ENCODE measurements at regions not wholly inside any gene's neighbourhood (a gene's known extent, or its start where the extent isn't known, plus 50 kb on each side); places are given as distances from the start of the nearest gene placed in this dataset.

DNA sequence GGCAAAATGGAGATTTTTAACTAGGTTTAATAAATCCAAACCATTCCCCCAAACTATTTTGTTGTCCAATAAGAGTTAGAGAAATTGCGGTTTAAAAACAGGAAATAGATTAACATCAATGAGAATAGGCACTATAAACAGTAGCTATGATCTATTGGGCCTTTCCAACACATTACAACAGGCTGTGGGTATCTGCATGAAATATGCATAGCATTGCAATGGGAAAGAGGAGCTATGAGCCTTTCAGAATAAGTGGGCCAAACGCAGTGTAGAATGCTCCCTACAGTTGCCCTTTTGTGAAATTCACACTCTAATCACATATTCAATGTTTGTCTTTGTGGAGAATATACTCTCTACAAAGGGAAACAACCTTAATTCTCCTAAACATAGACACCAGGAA, 305.5 kb upstream of the PRMT6 start:
- no peaks in the 10 kb centered on the region for H3K4me1 ChIP-seq (ENCODE audit: control insufficient read depth in 1 of 2, insufficient read depth in 2 of 2, low read length in 2 of 2)
- no peaks in the 10 kb centered on the region for H4K20me1 ChIP-seq (ENCODE audit: insufficient read depth, low read length)
- peaks cover 0 to 2% (median 0%) of the 10 kb centered on the region in 3 donors for H3K27me3 Mint-ChIP-seq (ENCODE audit: low read depth in 3 of 3)
- H3K4me3 ChIP-seq (replicated peaks in 1 of 3; ENCODE audit: low read depth in 2 of 3, low read length in 3 of 3), result no peak overlapping the region
- peaks cover under 1 to 5% of the 10 kb centered on the region in 2 donors for H3K9me3 ChIP-seq (replicated peaks in 1 of 2; ENCODE audit: control insufficient read depth in 1 of 2, insufficient read depth in 1 of 2, low read length in 2 of 2)
- no peak overlapping the region for H3K9ac ChIP-seq (ENCODE audit: insufficient read depth, low read length, poor library complexity, severe bottlenecking)
- H3K27ac Mint-ChIP-seq, result no peak overlapping the region
- H3K9me3 Mint-ChIP-seq, result peaks cover 0 to 7% (median 2%) of the 10 kb centered on the region in 7 donors
- no peaks in the 10 kb centered on the region for H3K36me3 ChIP-seq (replicated peaks in 1 of 2; ENCODE audit: control insufficient read depth in 1 of 2, insufficient read depth in 2 of 2, low read length in 2 of 2)
- no peak overlapping the region for H2AFZ ChIP-seq (ENCODE audit: insufficient read depth, low read depth, low read length, poor library complexity, severe bottlenecking)
- intact Hi-C loops (cut with micrococcal nuclease), result no loop called here
- H3K36me3 Mint-ChIP-seq, result no peaks in the 10 kb centered on the region
- no peaks in the 10 kb centered on the region for H3K79me2 ChIP-seq (ENCODE audit: insufficient read depth, low read length)
- H3K4me2 ChIP-seq (replicated peaks; ENCODE audit: extremely low read depth, low read length, poor library complexity, severe bottlenecking), result no peak overlapping the region
- no peak for DNase-seq
- H3K27me3 ChIP-seq (ENCODE audit: control insufficient read depth in 2 of 2, insufficient read depth in 2 of 2, low read length in 2 of 2), result no peaks in the 10 kb centered on the region
- TF ChIP-seq, protein P1, sequence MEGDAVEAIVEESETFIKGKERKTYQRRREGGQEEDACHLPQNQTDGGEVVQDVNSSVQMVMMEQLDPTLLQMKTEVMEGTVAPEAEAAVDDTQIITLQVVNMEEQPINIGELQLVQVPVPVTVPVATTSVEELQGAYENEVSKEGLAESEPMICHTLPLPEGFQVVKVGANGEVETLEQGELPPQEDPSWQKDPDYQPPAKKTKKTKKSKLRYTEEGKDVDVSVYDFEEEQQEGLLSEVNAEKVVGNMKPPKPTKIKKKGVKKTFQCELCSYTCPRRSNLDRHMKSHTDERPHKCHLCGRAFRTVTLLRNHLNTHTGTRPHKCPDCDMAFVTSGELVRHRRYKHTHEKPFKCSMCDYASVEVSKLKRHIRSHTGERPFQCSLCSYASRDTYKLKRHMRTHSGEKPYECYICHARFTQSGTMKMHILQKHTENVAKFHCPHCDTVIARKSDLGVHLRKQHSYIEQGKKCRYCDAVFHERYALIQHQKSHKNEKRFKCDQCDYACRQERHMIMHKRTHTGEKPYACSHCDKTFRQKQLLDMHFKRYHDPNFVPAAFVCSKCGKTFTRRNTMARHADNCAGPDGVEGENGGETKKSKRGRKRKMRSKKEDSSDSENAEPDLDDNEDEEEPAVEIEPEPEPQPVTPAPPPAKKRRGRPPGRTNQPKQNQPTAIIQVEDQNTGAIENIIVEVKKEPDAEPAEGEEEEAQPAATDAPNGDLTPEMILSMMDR (IDR thresholded peaks at IDR 0.05), result no peak
- H3K27ac ChIP-seq (ENCODE audit: low read depth in 1 of 2, low read length in 2 of 2), result no peak overlapping the region
- no peak overlapping the region for H3K4me3 Mint-ChIP-seq
- H3K4me1 Mint-ChIP-seq, result no peaks in the 10 kb centered on the region
- no CpG with 5 or more reads among the region's 2 CpGs for WGBS (ENCODE audit: insufficient coverage)

DNA sequence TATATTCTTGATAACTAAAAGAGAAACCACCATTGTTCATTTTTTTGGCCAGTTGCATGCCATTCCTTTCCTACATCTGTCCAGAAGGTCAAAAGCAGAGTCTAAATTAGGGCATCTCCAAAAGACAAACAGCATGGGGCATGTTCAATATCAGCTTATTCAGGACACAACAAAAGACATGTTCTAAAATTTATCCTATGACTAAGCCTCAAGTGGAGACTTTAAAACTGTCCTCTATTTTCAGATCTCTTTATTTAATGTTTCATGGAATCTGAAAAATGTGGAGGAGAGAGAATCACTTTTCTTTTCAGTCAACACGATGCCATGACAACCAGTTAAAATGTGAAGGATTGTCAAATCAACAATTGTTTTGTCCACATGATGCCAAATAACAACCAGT, 303.4 kb upstream of the PRMT6 start:
- H2AFZ ChIP-seq (ENCODE audit: insufficient read depth, low read depth, low read length, poor library complexity, severe bottlenecking), result no peak overlapping the region
- peaks cover 0 to 4% of the 10 kb centered on the region in 2 donors for H3K9me3 ChIP-seq (replicated peaks in 1 of 2; ENCODE audit: control insufficient read depth in 1 of 2, insufficient read depth in 1 of 2, low read length in 2 of 2)
- TF ChIP-seq, protein P1 (IDR thresholded peaks at IDR 0.05), result no peak
- no peaks in the 10 kb centered on the region for H3K79me2 ChIP-seq (ENCODE audit: insufficient read depth, low read length)
- WGBS (ENCODE audit: insufficient coverage), result no CpG with 5 or more reads among the region's 1 CpG
- no peaks in the 10 kb centered on the region for H3K27me3 ChIP-seq (ENCODE audit: control insufficient read depth in 2 of 2, insufficient read depth in 2 of 2, low read length in 2 of 2)
- H3K4me3 Mint-ChIP-seq, result no peak overlapping the region
- H3K9me3 Mint-ChIP-seq, result peaks cover 0 to 2% (median 1%) of the 10 kb centered on the region in 7 donors
- H3K36me3 ChIP-seq (replicated peaks in 1 of 2; ENCODE audit: control insufficient read depth in 1 of 2, insufficient read depth in 2 of 2, low read length in 2 of 2), result no peaks in the 10 kb centered on the region
- no peak overlapping the region for H3K9ac ChIP-seq (ENCODE audit: insufficient read depth, low read length, poor library complexity, severe bottlenecking)
- H3K4me1 Mint-ChIP-seq, result no peaks in the 10 kb centered on the region
- no peaks in the 10 kb centered on the region for H3K27me3 Mint-ChIP-seq (ENCODE audit: low read depth in 3 of 3)
- DNase-seq, result no peak
- no peak overlapping the region for H3K27ac ChIP-seq (ENCODE audit: low read depth in 1 of 2, low read length in 2 of 2)
- no peaks in the 10 kb centered on the region for H3K36me3 Mint-ChIP-seq
- intact Hi-C loops (cut with micrococcal nuclease), result no loop called here
- no peak overlapping the region for H3K4me3 ChIP-seq (replicated peaks in 1 of 3; ENCODE audit: low read depth in 2 of 3, low read length in 3 of 3)
- no peaks in the 10 kb centered on the region for H4K20me1 ChIP-seq (ENCODE audit: insufficient read depth, low read length)
- no peak overlapping the region for H3K27ac Mint-ChIP-seq
- no peak overlapping the region for H3K4me2 ChIP-seq (replicated peaks; ENCODE audit: extremely low read depth, low read length, poor library complexity, severe bottlenecking)
- no peaks in the 10 kb centered on the region for H3K4me1 ChIP-seq (ENCODE audit: control insufficient read depth in 1 of 2, insufficient read depth in 2 of 2, low read length in 2 of 2)
